Lower leg skin (tissue), 4 donors: ENCODE measurements at regions not wholly inside any gene's neighbourhood (a gene's known extent, or its start where the extent isn't known, plus 50 kb on each side); places are given as distances from the start of the nearest gene placed in this dataset.

Experiments used
- DNase-seq, 2 donors: peaks; one replicate each; pipeline ENCODE4 v3.0.0-alpha.2; 2019; ENCODE audit warnings: low spot score in 2 of 2
- H3K4me3 ChIP-seq: fragments of 200-600 bp; sonication (generic); 2 replicates; pipeline ENCODE4 v1.5.1; 2017; ENCODE audit warnings: mild to moderate bottlenecking, low read depth; ENCODE audit not compliant: poor library complexity, severe bottlenecking
- CTCF ChIP-seq, 3 donors: fragments of 450-650 bp; IDR thresholded peaks; one replicate each; pipeline ENCODE4 v1.5.1; 2016; ENCODE audit warnings: antibody characterized with exemption in 3 of 3, mild to moderate bottlenecking in 3 of 3, moderate library complexity in 2 of 3
- POLR2A ChIP-seq, 2 donors: fragments of 450-650 bp; IDR thresholded peaks; one replicate each; pipeline ENCODE4 v1.6.1; 2016 to 2017; ENCODE audit warnings: antibody characterized with exemption in 2 of 2, mild to moderate bottlenecking in 1 of 2, moderate library complexity in 1 of 2
- WGBS, 2 donors: methylation state at CpG; one replicate each; pipeline ENCODE4 v1.1.5; 2018; 5-methylcytosine and 5-hydroxymethylcytosine counted together
- intact Hi-C: fragments of 100-400 bp; cut with DNase I; formaldehyde crosslinking; loops from one replicate; pipeline ENCODE4 v1.15.0; 2023; ENCODE audit warnings: low total_unique reads

DNA sequence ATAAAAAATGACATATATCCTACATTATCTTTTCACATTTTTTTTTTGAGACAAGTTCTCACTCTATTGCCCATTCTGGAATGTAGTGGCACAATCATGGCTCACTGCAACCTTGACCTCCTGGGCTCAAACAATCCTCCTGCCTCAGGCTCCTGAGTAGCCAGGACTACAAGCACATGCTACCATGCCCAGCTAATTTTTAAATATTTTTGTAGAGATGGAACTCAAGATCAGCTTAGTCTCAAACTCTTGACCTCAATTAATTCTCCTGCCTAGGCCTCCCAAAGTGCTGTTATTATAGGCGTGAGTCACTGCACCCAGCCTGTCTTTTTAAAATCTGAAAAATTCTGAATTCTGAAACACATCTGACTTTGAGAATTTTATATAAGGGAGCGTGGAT, 241.9 kb upstream of the DCN start:
- no peak overlapping the region for H3K4me3 ChIP-seq
- no peak for DNase-seq
- whole genome bisulfite sequencing, 2 donors: 87 to 93% methylated on average over 2 of the region's 2 CpGs
- TF ChIP-seq POLR2A (IDR thresholded peaks at IDR 0.05): no peak
- TF ChIP-seq CTCF (IDR thresholded peaks at IDR 0.05): no peak
- intact Hi-C loops: no loop called here

GRCh38 chr12:91423693-91424050, 241.1 kb upstream of the DCN start:
- 30 to 44% methylated on average over 2 of the region's 2 CpGs for WGBS, 2 donors
- DNase-seq: no peak
- intact Hi-C loops: no loop called here
- H3K4me3 ChIP-seq: no peak overlapping the region
- TF ChIP-seq CTCF (IDR thresholded peaks at IDR 0.05): no peak
- no peak for TF ChIP-seq POLR2A (IDR thresholded peaks at IDR 0.05)

DNA sequence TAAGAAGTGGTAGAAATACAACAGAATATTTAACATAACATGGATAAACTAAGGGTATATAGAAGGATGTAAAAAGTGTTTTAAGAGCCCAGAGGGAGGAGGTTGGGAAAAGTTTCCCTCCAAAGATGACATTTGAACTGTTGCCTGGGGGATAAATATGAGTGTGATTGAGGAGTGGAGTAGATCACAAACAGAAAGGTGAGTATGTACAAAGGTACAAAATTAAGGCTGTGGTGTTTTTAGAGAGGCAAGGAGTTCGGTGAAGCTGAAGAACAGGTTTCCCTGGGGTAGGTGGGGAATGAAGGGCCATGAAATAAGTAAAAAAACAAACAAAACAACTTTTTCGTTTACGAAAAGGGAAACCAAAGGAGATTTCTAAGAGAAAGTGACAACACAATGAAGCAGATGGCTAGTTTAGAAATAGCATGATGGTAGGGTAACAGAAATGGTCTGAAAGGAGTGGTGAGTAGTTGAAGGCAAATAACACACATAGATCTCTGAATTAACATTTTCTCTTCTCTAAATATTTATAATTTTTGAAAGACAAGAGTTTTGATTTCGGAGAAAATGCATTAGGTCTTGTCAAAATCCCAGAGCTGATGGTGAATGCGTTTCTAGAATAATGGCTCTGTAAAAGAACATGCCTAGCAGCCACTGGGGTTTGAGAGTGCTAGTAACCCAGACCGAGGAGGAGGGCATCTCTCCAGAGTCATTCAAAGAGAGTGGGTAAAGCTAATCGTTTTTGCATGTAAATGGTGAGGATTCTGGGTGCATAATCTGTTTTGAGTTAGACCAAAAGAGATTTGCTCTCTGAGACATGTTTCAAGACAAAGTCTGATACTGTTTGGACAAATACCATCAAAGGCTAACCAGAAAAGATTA, 240.4 kb upstream of the DCN start:
- intact Hi-C loops: no loop called here
- no peak for DNase-seq
- TF ChIP-seq POLR2A (IDR thresholded peaks at IDR 0.05): no peak
- TF ChIP-seq CTCF (IDR thresholded peaks at IDR 0.05): no peak
- WGBS, 2 donors: 47 to 49% methylated on average over 7 of the region's 7 CpGs
- no peak overlapping the region for H3K4me3 ChIP-seq

DNA sequence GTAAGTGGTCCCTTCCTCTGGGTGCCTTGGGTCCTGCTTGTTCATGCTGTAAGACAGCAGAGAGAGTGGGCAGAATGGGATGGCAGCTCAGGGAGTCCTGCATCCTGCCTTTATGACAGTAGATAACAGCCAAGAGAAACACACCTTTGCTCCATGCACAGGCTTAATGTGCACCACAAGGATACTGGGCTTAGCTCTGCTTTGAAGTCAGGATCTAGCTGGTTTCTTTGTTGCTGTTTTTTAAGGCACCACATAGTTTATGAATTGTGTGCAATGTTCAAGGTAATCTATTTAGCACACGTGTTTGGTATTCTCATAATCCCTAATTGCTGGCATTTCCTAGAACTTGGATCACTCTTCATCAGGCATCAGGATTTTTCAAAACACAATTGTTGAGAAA, 239.5 kb upstream of the DCN start:
- TF ChIP-seq CTCF (IDR thresholded peaks at IDR 0.05) (no peak), POLR2A (IDR thresholded peaks at IDR 0.05) (no peak)
- intact Hi-C loops: no loop called here
- WGBS, 2 donors: 17 to 22% methylated on average over 1 of the region's 1 CpG
- no peak for DNase-seq
- H3K4me3 ChIP-seq: no peak overlapping the region

- H3K4me3 ChIP-seq: no peak overlapping the region
- DNase-seq: no peak
- intact Hi-C loops: no loop called here
- no peak for TF ChIP-seq POLR2A (IDR thresholded peaks at IDR 0.05)
- no peak for TF ChIP-seq CTCF (IDR thresholded peaks at IDR 0.05)
These were observed 237.2 kb upstream of the DCN start for GRCh38 chr12:91419809-91420208.
